H54 (cell line): ENCODE measurements at regions not wholly inside any gene's neighbourhood (a gene's known extent, or its start where the extent isn't known, plus 50 kb on each side); places are given as distances from the start of the nearest gene placed in this dataset.
"Not testable (repeated sequence)": the region's sequence is repeated elsewhere in the genome, so short reads cannot be mapped to it uniquely, and the experiment has no call there.

Experiments used
- DNase-seq: peaks from one replicate; pipeline ENCODE4 v3.0.0; 2011; ENCODE audit warnings: low spot score, mixed read lengths; ENCODE audit not compliant: insufficient read length
- FAIRE-seq: peaks from 3 replicates; lab custom pipeline; 2011; peaks lifted over from hg19 to GRCh38; lab: Jason Lieb, UNC
- POLR2A ChIP-seq: IDR thresholded peaks from 2 replicates; pipeline ENCODE4 v1.6.1; 2011; ENCODE audit warnings: low read depth, mild to moderate bottlenecking, low read length

DNA sequence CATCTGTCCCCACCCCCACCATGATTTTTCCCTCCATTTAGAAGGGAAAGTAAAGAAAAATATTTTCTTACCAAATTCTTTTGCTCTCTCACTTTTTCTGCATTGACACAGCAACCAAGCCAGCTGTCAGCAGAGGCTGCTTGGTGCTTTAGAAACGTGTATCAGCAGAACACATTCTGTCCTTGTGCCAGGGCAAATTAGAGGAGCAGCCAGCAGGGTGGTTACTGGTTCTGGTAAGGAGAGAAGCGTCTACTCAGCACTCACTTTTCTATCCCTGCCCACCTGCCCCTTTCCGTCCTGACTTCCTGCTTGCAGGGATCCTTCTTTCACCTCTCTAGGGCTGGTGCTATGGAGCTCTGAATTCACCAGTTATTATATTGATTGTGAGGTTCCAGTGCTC is 327.5 kb upstream of the PDE3A start:
- no peak for TF ChIP-seq POLR2A
- no peak for FAIRE-seq
- DNase-seq = no peak

DNA sequence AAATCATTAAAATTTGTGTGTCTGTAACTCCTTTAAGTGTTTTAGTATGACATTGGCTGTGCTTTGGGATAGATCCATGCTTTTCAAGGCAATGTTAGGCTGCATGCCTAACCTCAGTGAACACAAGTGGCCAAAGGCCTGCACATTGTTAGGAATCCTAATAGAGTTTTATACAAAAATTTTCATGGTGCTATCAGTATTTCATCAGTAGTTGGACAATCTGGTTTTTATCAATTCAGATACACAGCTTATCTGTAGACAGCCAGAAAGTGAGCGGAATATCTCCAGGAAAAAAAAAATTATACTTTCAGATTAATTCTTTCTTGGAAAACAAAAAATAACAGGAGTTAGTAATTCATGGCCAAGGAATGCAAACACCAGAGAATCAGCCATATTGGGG is 324.0 kb upstream of the PDE3A start:
- TF ChIP-seq POLR2A = no peak
- DNase-seq = no peak
- no peak for FAIRE-seq

- no peak for FAIRE-seq
- TF ChIP-seq POLR2A = no peak
- DNase-seq = no peak
These were observed 323.5 kb upstream of the PDE3A start for GRCh38 chr12:20044846-20045245.

DNA sequence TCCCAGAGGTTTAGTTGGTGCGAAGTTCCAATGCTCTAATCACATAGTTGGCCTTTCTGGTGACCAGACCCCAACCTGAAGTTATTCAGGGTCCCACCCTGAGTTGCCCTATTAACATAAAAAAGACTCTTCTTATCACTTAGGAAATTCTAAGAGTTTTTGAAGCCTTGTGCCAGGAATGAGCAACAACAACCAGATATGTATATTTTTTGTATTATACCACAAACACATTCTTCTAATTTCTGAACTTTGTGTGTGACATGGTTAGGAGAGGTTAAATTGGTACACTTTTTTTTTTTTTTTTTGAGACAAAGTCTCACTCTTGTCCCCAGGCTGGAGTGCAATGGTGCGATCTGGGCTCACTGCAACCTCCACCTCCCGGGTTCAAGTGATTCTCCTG is 320.4 kb upstream of the PDE3A start:
- FAIRE-seq (no peak), DNase-seq (no peak)
- TF ChIP-seq POLR2A = no peak

DNA sequence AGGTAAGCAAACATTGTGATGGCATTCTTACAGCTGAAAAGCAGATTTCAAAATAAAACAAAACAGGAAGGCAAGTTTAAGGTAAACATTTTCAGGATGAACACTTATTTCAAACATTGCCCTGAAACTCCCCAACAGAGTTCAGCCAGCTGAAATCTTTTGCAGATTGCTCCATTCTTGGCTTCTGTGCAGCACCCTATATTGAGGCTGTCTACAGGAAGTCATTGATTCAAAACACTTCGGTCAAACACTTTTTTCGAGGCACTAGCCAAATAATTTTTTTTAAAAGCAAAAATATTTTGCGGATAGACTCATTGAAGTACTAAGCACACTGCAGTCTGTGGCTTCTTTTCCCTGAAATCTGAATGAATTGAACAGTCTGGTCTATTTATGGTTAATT is 318.1 kb upstream of the PDE3A start:
- FAIRE-seq (no peak), DNase-seq (no peak)
- TF ChIP-seq POLR2A = no peak

- DNase-seq (no peak), FAIRE-seq (no peak)
These were observed 314.6 kb upstream of the PDE3A start for GRCh38 chr12:20053782-20054181.

DNA sequence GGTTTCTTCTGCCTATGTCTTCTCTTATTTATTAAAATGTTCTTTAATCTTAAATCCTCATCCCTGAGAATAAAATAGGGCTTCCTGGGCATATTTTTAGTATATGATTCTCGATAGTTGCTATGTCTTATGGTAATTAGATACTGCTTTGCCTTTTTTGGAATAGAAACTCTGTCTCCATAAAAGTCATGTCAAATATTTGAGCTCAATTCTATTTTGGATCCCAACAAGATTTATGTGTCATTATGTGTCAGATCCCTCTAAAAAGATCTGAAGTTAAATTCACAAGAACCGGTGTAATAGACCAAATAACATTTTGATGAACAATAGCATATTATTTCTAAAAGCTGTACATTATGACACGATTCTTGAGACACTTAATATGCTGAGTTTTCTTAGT is 312.5 kb upstream of the PDE3A start:
- FAIRE-seq (no peak), DNase-seq (no peak)
- TF ChIP-seq POLR2A = no peak

More at GRCh38 chr12:20053782-20054181, 314.6 kb upstream of the PDE3A start:
- TF ChIP-seq POLR2A = no peak

- FAIRE-seq (no peak), DNase-seq (no peak)
- no peak for TF ChIP-seq POLR2A
These were observed 310.9 kb upstream of the PDE3A start for GRCh38 chr12:20057398-20057797.

- DNase-seq = no peak
- TF ChIP-seq POLR2A = no peak
- no peak for FAIRE-seq
These were observed 305.2 kb upstream of the PDE3A start for GRCh38 chr12:20063116-20063515.

DNA sequence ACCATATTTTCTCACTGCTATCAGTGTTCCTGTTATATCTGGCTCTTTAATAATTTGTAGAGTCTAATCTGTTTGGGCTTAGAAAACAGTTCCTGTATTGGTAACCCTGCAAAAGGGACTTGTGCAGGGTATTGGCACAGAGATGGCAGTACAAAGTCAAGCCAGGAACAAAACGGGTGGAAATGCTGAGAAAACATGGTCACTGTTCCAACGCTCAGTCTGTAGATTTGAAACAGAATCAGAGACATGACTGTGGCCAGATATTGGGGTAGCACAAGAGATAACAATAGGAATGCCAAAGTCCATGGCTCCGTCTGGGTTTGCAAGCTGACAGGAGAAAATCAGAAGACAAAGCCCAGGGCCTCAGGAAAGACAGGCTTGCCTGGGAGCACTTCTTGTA is 290.7 kb upstream of the PDE3A start:
- TF ChIP-seq POLR2A = no peak
- FAIRE-seq = no peak
- DNase-seq = no peak

- TF ChIP-seq POLR2A = no peak
These were observed 279.3 kb upstream of the PDE3A start for GRCh38 chr12:20089077-20089476.

GRCh38 chr12:20093190-20093810 is 275.0 kb upstream of the PDE3A start:
- not testable (repeated sequence) for DNase-seq, FAIRE-seq

More at GRCh38 chr12:20089077-20089476, 279.3 kb upstream of the PDE3A start:
- DNase-seq (no peak), FAIRE-seq (no peak)

DNA sequence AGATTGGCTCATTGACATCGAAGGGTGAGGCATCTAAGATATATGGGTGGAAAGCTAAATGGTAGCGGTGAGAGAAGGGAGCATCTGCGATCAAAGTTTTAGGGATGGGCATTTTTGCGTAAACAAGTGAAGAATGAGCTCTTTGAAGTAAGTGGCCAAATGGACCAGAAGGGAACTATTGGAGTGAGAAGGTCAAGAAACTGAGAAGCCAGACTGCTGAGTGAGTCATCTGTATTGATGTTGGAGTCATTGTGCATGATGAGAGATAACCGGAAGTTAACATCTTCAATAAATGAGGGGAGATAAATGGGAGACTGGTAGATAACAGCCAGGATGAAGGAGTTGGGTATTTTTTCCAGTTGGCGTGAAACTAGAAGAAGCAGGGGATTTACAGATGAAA is 271.9 kb upstream of the PDE3A start:
- no peak for FAIRE-seq
- TF ChIP-seq POLR2A = no peak
- no peak for DNase-seq

GRCh38 chr12:20097626-20098025 is 270.7 kb upstream of the PDE3A start:
- FAIRE-seq = no peak

GRCh38 chr12:20099395-20100183 is 268.7 kb upstream of the PDE3A start:
- DNase-seq (no peak), FAIRE-seq (no peak)
- no peak for TF ChIP-seq POLR2A

More at GRCh38 chr12:20097626-20098025, 270.7 kb upstream of the PDE3A start:
- DNase-seq = no peak
- TF ChIP-seq POLR2A = no peak
